HG03575 (cell line): ENCODE measurements at regions not wholly inside any gene's neighbourhood (a gene's known extent, or its start where the extent isn't known, plus 50 kb on each side); places are given as distances from the start of the nearest gene placed in this dataset.
"Not testable (repeated sequence)": the region's sequence is repeated elsewhere in the genome, so short reads cannot be mapped to it uniquely, and the experiment has no call there.

Experiments
- ATAC-seq: cut with Tn5 transposase; IDR thresholded peaks from one replicate; pipeline ENCODE4 v1.9.1; 2021; ENCODE audit not compliant: unreplicated experiment, insufficient number of reproducible peaks, low FRiP score; ENCODE audit errors: extremely low read depth

DNA sequence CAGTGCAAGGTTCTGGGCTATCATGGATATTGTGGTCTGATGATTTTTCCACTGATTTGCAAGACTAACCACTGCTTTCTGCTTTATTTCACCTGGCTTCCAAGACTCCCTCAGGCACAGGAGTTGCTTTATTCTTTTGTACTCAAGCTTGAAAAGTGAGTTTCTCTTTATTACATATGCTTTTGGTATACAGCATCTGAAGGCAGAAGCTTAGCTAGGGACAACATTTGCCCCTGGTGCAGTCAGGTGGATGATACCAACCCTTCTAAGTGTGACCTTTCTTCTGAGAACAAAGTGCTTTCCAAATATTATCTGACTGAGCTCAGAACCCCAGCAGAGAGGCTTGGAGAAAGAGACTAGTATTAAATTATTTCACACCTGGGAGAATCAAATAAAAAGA lies 94.0 kb upstream of the PHACTR1 start:
- no peak for ATAC-seq

DNA sequence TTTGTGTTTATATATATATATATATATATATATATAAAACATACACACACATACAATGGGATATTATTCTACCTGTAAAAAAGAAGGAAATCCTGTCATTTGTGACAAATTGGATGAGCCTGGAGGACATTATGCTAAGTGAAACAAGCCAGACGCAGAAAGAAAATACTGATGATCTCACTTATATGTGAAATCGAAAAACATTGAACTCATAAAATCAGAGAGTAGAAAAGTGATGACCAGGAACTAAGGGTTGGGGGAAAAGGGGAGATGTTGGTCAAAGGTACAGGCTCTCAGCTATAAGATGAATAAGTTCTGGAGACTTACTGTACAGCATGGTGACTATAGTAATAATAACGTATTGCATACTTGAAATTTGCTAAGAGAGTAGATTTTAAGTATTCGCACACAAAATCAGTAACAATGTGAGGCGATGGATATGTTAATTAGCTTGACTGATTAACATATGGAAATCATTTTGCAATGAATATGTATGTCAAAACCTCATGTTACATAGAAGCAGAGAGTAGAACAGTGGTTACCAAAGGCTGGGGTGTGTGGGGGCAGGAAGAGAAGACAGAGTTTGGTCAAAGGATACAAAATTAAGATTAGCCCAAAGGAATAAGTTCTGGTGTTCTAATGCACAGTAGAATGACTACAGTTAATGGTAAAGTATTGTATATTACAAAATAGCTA lies 92.3 kb upstream of the PHACTR1 start:
- ATAC-seq = no peak

DNA sequence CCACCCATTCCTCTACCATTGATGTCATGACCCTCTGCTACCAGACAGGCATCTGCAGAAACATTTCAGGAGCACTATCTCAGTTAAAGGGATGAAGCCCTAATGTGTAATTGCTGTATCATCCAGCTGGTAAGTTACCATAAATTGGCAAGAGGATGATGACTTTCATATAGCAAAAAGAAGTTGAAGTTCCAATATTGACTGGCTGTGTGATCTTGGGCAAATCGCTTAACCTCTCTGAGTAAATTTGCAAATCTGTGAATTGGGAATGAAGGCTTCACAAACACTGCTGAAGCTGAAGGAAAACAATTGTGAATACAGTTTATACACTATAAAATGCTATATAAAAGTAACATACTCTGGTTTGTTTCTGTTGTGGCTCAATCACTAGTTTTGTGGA lies 89.5 kb upstream of the PHACTR1 start:
- no peak for ATAC-seq

DNA sequence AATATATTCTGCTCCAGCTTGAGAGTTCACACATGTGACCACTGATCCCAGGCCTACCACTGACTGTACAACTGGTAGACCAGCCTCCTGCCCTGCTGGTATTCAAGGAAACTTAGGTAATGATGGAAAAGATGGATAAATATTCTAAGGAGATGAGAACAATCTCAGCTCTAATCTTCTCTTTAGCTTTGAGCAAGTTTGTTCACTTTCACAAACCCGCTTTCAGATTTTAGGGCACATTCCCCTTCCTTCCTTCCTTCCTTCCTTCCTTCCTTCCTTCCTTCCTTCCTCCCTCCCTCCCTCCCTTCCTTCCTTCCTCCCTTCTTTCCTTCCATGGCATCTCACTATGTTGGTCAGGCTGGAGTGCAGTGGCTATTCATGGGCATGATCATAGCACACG lies 88.2 kb upstream of the PHACTR1 start:
- no peak for ATAC-seq

DNA sequence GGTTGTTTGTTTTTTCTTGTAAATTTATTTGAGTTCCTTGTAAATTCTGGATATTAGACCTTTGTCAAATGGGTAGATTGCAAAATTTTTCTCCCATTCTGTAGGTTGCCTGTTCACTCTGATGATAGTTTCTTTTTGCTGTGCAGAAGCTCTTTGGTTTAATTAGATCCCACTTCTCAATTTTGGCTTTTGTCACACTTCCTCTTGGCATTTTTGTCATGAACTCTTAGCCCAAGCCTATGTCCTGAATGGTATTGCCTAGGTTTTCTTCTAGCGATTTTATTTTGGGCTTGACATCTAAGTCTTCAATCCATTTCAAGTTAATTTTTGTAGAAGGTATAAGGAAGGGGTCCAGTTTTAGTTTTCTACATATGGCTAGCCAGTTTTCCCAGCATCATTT lies 82.8 kb upstream of the PHACTR1 start:
- ATAC-seq = not testable (repeated sequence)

DNA sequence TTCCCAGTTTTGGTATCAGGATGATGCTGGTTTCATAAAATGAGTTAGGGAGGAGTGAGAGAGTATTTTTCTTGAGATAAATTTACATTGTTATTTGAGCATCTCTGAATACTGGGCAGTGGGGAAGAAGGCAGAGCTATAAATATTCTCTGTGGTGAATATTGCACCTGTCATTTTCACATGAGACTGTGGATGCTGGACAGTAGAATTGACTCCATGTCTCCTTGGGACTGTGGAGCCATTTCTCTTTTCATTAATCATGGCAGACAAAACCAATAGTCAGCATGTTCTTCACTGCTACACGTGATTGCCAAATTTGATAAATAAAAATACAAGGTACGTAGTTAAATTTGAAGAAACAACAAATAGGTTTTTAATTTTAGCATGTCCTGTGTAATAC lies 81.2 kb upstream of the PHACTR1 start:
- ATAC-seq = no peak

DNA sequence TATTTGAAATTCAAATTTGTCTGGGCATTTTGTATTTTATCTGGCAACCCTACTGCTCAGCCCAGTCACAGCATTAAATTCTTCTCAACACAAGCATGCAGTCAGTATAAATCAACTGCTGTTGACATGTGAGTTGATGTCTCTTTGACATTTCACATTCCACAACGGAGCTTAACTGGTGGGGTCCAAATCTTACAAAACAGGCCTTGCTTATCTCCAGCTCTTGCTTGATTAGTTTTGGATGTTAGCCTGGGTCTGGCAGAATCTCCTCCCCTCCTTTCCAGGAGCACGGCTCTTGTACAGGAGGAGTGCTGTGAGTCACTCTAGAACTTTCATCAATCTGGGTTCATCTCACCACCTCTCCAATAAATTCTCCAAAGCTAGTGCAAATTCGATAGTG lies 80.8 kb upstream of the PHACTR1 start:
- no peak for ATAC-seq

DNA sequence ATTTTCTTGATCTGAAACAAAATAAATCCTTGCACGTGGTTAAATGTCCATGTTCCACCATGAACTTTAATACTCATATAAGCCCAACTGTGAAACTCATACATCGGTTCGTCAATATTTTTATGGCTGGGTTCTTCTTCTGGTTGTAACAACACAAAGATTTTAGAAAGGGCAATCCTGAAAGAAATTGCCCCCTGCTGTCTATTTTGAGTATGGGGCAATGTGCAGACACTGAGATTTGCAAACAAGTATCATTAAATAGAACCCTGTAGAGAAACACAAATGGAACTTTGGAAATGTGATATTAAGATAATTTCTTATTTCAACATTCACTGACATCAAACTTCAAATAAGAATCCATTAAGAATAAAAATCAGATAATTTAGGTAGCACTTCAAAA lies 80.2 kb upstream of the PHACTR1 start:
- ATAC-seq = no peak

DNA sequence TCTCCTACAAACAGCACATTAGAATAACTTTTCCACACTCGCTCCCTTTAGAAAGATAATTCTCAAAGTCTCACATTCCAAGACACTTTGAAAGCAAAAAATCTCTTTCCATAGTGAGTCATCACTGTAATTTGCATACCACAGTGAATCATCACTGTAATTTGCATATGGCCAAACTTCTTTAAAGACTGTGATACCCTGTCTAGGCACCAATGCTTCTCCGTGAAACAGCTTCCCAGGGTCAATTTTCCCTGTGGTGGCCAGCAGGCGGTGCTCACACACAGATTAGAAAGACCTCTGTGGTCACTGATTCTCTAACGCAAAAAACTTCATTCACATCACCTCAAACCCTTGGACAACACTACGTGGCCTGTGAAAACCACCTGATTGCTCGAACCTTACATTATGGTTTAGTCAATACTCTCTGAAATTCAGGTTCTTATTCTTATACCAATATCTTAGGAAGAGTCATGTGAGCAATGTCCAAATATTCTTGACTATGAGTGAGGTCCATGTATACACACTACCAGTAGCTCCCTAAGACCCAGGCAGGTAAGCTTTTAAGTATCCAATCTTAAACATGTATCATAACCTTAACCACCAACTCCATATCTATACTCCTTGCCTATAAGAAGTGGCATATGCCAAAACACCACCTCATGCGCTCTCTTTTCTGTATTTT lies 78.5 kb upstream of the PHACTR1 start:
- no peak for ATAC-seq

DNA sequence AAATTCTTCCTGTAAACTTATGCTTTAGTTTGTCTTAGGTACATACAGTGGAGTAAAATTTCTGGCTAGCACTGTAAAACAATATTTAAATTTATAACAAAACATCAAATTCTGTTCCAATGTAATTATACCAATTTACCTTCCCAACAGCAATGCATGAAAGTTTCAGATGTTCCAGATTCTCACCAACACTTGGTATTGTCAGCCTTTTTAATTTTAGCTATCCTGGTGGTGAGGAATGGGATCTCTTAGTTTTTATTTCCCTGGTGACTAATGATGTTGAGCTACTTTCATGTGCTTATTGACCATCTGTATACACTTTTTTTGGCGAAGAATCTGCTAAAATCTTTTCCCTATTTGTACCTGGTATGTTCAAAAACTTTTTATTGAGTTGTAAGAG lies 76.1 kb upstream of the PHACTR1 start:
- ATAC-seq = no peak

DNA sequence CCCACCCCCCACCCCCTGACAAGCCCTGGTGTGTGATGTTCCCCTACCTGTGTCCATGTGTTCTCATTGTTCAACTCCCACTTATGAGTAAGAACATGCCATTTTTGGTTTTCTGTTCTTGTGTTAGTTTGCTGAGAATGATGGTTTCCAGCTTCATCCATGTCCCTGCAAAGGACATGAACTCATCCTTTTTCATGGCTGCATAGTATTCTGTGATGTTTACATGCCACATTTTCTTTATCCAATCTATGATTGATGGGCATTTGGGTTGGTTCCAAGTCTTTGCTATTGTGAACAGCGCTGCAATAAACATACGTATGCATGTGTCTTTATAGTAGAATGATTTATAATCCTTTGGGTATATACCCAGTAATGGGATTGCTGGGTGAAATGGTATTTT lies 74.8 kb upstream of the PHACTR1 start:
- not testable (repeated sequence) for ATAC-seq

DNA sequence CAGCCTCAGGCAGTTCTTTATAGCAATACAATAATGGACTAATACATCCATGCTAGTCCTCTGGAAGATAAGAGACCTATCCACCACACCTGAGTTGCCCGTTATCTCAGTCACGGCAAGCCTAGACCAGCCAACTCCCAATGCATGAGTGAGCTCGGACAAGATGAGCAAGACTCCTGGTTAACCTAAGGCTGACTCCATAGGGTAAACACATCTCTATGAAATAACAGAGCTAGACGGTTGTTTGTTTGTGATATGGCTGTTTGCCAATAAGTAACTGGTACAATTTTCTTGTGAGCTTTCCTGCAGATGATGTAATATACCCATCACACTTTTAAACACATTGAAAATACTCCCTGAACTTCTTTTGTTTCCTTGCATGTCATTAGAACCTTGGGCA lies 70.6 kb upstream of the PHACTR1 start:
- ATAC-seq = no peak

DNA sequence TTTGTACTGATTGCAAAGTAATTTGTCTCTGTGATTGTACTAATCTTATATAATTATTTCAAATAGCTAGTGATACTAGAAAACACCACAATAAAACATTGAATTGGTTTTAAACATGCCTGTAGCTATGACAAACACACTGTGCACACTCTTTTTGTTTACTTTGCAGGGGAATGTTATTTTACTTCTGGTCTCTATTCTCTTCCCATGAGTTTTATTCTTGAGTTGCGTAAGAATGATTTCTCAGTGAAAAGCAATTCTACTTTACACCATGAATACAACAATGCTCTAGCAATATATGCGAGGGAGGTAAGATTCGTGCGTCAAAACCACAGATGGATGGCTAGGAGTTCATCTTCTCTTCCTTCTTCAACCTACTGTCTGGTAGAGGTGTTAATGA lies 68.4 kb upstream of the PHACTR1 start:
- no peak for ATAC-seq

DNA sequence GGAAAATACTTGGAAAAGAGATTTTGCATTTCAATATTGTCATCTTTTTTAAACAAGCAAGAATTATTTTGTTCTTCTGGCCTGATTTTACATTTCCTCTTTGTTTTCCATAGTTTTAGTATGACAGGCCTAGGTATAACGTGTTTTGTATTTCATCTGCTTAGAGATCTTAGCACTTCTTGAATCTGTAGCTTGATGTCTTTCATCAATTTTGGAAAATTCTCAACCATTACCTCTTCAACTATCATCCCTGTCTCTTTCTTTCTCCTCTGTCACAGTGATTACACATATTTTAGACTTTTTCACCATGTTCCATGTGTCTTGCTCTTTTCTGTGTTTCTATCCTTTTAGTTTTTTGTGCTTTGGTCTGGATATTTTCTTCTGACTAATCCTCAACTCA lies 67.2 kb upstream of the PHACTR1 start:
- ATAC-seq = no peak

DNA sequence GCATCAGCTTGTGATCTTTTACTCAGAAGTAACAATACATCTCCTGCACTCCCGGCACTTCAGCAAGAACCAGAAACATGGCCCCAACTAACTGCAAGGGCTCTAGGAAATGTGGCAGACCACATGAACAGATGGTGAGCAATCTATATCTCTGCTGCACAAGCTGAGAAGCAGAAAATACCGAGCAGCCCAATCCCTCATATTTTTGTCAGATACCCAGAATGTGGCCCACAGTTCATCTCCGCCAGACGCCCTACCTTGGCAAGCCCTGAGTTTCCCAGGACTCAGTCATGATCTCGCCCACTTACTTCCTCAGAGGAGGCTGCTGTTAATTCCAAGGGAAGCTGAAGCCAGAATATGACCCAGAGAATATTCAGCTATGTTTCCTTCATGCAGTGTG lies 63.1 kb upstream of the PHACTR1 start:
- no peak for ATAC-seq

DNA sequence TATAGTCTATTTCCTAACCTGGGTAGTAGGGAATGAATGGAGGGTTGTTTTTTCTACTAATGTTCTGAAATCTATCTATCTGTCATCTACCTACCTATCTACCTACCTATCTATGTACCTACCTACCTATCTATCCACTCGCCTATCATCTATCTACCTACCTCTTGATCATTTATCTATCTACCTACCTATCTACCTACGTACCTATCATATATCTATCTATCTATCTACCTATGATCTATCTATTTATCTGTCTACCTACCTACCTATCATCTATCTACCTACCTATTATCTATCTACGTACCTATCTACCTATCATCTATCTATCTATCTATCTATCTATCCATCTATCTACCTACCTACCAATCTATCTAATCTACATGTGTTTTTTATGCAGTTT lies 62.5 kb upstream of the PHACTR1 start:
- no peak for ATAC-seq

DNA sequence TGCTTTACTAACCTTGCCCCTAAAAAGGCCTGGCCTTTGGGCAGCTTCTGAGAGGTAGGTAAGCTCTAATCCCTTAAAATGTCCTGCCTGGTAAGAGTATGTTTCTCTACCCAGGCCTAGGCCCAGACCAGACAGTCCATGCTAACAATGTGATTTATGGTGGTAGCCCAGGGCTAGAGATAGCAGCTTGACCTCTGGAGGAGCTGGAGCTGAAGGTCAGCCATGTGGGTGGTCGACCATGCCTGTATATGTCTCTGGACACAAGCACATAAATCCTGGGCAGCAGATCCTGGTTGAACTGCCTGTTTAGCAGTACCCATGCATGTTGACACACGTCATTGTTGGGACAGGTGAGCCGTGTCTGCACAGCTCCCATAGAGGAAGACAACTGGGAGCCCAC lies 62.1 kb upstream of the PHACTR1 start:
- ATAC-seq = no peak

DNA sequence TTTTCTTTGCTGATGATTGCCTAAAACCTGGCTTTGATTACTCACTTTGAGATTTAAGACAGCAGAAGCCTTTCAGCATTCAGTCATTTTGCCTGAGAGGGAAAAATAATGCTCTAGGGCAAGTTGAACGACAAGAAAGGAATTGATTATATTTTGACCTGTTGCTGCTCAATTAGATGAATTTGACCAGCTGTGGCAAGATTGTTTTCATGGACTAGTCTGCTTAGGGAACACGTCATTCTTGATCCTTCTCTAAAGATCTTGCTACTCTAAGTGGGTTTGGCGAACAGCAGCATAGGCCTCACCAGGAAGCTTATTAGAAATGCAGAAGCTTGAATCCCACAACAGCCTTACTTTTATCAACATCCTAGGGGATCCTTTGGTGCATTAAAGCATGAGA lies 59.7 kb upstream of the PHACTR1 start:
- ATAC-seq = no peak

DNA sequence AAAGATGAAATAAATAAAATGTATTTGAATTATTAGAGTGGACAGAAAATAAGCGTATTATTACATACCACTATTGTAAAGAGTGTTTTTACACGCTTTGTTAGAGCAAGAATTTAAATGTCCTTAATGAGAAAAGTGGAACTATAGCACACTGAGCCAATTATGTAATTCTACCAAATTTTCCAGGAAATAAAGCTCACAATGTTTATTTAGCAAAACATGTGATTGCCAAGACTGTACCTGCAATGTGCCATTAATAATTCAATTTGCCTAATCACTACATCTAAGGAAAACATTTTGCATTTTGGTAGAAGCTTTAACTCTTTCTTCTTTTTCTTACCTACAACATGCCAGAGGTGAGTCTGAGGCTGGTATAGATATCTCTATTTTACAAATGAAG lies 58.7 kb upstream of the PHACTR1 start:
- no peak for ATAC-seq

DNA sequence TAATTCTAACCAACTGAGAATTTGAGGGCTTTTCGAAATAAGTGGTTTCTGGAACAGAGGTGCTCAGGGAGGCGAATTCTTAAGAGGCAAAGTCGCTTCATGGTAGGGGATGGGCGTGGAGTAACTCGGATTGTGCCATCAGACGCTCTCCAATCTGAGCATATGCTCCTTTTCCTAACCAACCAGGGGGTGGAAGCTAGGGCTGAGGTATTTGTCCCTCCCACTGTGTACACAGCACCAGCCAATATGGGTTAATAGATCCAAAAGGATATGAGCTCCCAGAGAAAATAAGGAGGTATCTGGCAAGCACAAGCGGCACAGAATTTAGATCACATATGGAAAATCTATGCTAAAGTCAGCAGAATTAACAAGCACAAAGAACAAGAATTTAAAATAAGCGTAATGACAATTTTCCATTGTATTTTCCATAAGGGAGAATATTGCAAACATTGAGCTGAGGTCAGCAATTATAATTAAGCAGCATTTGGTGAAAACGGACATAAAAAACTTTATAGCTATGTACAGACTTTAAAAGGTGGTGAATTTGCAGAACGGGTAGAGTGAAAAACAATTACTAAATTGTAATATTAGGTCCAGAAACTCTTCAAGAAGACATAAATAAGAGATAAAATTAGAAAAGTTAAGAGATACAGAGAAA lies 55.0 kb upstream of the PHACTR1 start:
- no peak for ATAC-seq
